HUES64 (cell line): ENCODE measurements at regions not wholly inside any gene's neighbourhood (a gene's known extent, or its start where the extent isn't known, plus 50 kb on each side); places are given as distances from the start of the nearest gene placed in this dataset.

Experiments
- H3K27ac ChIP-seq: 2 replicates; pipeline ENCODE4 v1.7.0; 2013; ENCODE audit warnings: low read depth, low read length, inconsistent platforms
- H3K27me3 ChIP-seq: 2 replicates; pipeline ENCODE4 v1.6.1; 2013; ENCODE audit warnings: mild to moderate bottlenecking, low read length; ENCODE audit not compliant: insufficient read depth
- H3K36me3 ChIP-seq: 2 replicates; pipeline ENCODE4 v1.6.1; 2013; ENCODE audit warnings: mild to moderate bottlenecking, low read length; ENCODE audit not compliant: insufficient read depth
- H3K4me1 ChIP-seq: 2 replicates; pipeline ENCODE4 v1.6.1; 2013; ENCODE audit warnings: mild to moderate bottlenecking, low read length, moderate library complexity; ENCODE audit not compliant: insufficient read depth
- H3K4me3 ChIP-seq: 2 replicates; pipeline ENCODE4 v1.5.1; 2013; ENCODE audit warnings: mild to moderate bottlenecking, low read length, moderate library complexity
- H3K9ac ChIP-seq: 2 replicates; pipeline ENCODE4 v1.6.1; 2013; ENCODE audit warnings: mild to moderate bottlenecking, low read depth, low read length
- H3K9me3 ChIP-seq: 2 replicates; pipeline ENCODE4 v1.6.1; 2013; ENCODE audit warnings: low read depth, low read length; ENCODE audit not compliant: insufficient read depth
- WGBS: fragments of 150-250, 120-280 bp; methylation state at CpG from one replicate; pipeline ENCODE4 v1.1.7; 2013; ENCODE audit warnings: missing lambda C conversion rate; 5-methylcytosine and 5-hydroxymethylcytosine counted together

DNA sequence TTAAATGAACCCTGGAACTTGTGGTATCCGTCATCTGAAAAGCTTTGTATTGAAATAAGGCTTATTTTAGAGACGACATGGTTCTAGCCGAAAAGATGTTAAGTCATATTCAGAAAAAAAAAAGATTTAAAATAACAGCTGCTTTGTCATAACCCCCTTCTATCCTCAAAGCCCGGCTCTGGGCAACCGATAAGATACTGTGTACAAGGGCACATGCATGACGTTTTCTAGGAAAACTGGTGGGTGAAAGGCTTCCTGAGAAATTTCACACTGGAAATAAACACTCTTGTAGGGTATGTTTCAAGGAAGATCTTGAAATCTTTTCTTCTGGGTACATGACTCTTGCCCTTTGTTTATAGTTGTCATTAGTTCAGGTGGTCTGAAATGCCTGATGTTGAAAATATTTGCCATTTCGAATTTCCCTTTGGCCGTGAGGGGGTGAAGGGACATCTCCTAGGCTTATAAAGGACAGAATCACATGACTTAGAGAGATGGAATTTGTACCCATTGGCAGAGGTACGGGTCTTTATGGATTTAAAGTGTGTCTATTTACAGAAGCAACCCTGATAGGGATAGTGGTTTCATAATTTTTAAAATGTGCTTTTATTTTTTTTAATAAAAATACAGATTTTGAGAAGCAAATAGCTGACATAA lies 232.5 kb downstream of the PTEN start:
- Histone ChIP-seq H3K36me3 (no peaks in the 10 kb centered on the region), H3K4me3 (no peak overlapping the region), H3K27me3 (no peaks in the 10 kb centered on the region), H3K9me3 (no peaks in the 10 kb centered on the region), H3K27ac (no peak overlapping the region), H3K9ac (no peak overlapping the region), H3K4me1 (no peaks in the 10 kb centered on the region)
- WGBS: 90% methylated on average over 9 of the region's 9 CpGs

DNA sequence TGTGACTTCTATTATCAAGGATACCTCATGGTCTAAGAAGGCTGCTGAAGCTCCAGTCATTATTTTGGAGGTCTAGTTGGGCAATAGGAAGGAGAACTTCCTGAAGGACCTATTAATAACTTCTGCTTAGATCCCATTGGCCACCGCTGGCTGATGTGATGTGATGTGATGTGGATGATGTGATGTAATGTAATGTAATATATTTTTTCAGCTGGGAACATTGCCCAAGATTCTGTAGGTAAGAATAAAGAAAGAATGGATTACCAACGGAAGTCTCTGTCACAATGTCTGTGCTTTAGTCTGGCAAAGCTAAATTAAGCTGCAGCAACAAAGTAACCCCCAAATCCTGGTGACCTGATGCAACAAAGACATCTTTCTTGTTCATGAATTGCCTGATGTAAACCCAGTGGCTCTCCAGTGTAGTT lies 233.7 kb downstream of the PTEN start:
- Histone ChIP-seq H3K36me3 (no peaks in the 10 kb centered on the region), H3K9me3 (no peaks in the 10 kb centered on the region), H3K4me1 (no peaks in the 10 kb centered on the region), H3K9ac (no peak overlapping the region), H3K27me3 (no peaks in the 10 kb centered on the region), H3K4me3 (no peak overlapping the region), H3K27ac (no peak overlapping the region)
- 94% methylated on average over 2 of the region's 2 CpGs for WGBS

DNA sequence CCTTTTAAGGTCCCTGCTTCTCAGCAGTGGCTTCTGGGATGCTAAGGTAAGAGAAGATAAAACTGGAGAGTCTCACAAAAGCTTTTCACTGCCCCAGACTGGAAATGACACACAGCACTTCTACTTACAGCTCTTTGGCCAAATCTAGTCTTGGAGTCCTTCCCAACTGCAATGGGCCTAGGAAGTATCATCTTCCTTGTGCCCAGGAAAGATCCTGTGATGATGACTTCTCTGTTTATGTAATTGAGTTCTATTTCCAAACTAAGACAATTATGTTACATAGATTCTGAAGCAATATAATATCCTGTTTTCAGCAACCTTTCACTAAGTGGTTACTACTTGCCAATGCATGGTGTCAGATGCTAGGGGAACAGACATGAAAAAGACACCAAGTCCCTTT lies 234.1 kb downstream of the PTEN start:
- H3K27ac ChIP-seq: no peak overlapping the region
- no peak overlapping the region for H3K4me3 ChIP-seq
- no peaks in the 10 kb centered on the region for H3K9me3 ChIP-seq
- H3K36me3 ChIP-seq: no peaks in the 10 kb centered on the region
- H3K4me1 ChIP-seq: no peaks in the 10 kb centered on the region
- no peak overlapping the region for H3K9ac ChIP-seq
- no peaks in the 10 kb centered on the region for H3K27me3 ChIP-seq

DNA sequence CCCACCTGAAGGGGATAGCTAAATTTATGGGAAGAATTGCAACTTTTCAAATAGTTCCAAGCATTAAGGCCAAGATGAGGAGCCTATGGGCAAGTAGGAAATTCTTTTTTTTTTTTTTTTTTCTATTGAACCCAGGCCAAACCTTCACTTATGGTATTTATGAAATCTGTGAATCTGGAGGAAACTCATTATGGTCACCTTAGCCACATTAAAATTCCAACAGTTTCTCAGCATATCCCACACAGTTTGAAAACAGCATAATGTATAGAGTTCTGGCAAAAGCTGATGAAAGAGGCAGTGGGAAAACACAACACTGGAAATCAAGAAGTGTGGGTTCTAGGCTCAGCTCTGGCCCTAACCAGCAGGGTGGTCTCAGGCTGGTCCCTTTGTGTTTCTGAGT lies 236.9 kb downstream of the PTEN start:
- H3K9ac ChIP-seq: no peak overlapping the region
- H3K36me3 ChIP-seq: no peaks in the 10 kb centered on the region
- H3K27me3 ChIP-seq: no peaks in the 10 kb centered on the region
- H3K4me1 ChIP-seq: no peaks in the 10 kb centered on the region
- no peak overlapping the region for H3K4me3 ChIP-seq
- H3K9me3 ChIP-seq: no peaks in the 10 kb centered on the region
- no peak overlapping the region for H3K27ac ChIP-seq

DNA sequence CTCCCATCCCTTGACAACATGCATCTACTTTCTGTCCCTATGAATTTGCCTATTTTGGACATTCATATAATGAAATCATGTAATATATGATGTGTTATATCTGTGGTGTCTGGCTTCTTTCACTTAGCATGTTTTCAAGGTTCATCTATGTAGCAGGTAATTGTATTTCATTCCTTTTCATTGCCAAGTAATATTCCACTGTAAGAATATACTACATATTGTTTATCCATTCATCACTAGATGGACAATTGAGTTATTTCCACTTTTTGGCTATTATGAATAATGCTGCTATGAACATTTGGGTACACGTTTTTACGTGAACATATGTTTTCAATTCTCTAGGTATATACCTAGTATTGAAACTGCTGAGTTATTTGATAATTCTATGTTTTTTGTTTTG lies 238.2 kb downstream of the PTEN start:
- 100% methylated on average over 2 of the region's 2 CpGs for WGBS
- Histone ChIP-seq H3K4me3 (no peak overlapping the region), H3K27me3 (no peaks in the 10 kb centered on the region), H3K9ac (no peak overlapping the region), H3K36me3 (no peaks in the 10 kb centered on the region), H3K27ac (no peak overlapping the region), H3K9me3 (no peaks in the 10 kb centered on the region), H3K4me1 (no peaks in the 10 kb centered on the region)

DNA sequence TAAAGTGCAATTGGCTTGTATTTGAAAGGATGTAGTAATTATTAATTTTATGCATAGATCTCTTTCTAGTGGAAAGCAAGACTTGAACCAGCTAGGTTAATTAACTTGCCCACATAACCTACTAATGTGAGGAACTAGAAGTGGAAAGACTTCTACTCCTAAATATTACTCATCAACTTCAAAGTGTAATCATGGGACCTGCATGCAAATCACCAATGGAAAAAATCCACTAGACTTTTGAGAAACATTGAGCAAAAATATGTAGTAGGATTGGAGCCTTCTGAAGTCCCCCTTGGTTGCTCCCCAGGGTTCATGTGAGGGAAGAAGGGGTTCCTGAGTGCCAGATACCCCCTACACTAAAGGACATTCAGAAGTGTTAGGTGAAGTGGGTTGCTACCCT lies 240.2 kb downstream of the PTEN start:
- Histone ChIP-seq H3K9me3 (no peaks in the 10 kb centered on the region), H3K4me3 (no peak overlapping the region), H3K27ac (no peak overlapping the region), H3K9ac (no peak overlapping the region), H3K4me1 (no peaks in the 10 kb centered on the region), H3K36me3 (no peaks in the 10 kb centered on the region), H3K27me3 (no peaks in the 10 kb centered on the region)

DNA sequence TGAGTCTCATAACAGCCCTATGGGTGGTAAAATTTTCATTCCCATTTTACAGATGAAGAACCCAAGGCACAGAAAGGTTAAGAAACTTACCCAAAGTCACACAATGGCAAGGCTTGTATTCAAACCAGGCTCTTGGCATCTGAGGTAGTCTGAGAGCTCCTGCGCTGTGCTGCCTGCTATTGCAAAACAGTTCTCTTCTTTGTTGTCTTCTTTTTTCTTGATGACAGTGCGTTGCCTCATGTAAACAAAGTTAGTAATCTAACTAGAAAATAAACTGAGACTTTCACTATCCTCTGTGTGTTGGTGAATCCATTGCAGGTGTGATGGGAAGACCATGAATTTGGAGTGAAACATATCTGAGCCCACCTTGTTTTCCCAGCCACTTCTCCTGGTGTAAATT lies 240.8 kb downstream of the PTEN start:
- H3K27ac ChIP-seq: no peak overlapping the region
- H3K4me1 ChIP-seq: no peaks in the 10 kb centered on the region
- H3K36me3 ChIP-seq: no peaks in the 10 kb centered on the region
- WGBS: 92% methylated on average over 1 of the region's 2 CpGs
- H3K4me3 ChIP-seq: no peak overlapping the region
- no peaks in the 10 kb centered on the region for H3K9me3 ChIP-seq
- no peaks in the 10 kb centered on the region for H3K27me3 ChIP-seq
- H3K9ac ChIP-seq: no peak overlapping the region

DNA sequence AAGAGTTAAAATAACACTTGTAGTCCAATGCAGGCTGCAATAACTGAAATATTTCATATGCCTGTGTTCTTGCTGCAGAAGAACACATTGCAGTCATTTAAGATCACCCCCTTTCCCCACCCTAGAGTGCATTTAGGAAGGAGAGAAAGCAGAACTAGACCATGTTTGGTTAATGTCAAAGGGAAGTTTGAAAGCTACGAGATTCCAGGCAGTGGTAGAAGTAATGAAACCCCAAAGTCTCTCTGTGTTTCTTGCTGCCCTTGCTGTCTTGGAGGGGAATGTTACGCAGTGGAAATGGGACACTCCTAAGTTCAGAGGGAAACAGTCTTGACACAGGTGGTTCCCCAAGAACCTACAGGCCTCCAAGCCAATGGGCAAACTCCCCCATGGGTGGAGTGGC lies 242.9 kb downstream of the PTEN start:
- Histone ChIP-seq H3K27me3 (no peaks in the 10 kb centered on the region), H3K27ac (no peak overlapping the region), H3K4me3 (no peak overlapping the region), H3K36me3 (no peaks in the 10 kb centered on the region), H3K4me1 (no peaks in the 10 kb centered on the region), H3K9ac (no peak overlapping the region), H3K9me3 (no peaks in the 10 kb centered on the region)
- 93% methylated on average over 2 of the region's 2 CpGs for WGBS

DNA sequence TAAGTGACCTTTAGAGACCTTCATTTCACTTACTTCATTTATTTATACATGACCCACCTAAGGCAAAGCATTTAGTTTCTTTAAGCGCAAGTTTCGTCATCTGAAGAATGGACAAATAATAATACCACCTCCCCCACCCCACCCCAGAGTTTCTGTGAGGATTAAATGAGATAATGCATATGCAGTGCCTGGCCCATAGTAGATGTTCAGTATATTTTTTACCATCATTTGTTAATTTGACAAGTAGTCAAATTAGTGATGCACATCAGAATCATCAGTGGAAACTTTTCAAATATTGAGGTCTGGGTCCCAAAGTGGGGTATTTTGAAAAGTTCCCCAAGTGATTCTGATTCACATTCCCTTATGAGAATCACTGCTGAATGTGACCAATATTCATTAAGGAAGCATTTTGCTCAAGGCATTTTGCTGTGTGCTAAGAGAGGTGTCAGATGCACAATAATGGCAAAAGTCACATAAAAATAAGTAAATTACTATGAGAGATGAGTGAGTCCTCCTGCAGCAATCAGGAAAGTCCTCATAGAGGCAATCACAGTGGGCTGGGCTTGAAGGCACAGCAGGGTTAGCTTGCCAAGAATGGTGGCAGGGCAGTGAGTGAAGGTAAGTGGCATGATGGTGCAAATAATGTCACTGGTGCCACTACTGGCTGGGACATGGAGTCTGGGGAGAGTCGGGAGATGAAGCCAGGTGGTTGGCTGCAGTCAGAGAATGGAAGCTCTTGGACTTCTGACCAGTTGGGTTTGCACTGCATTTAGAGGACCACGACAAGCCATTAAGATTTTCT lies 244.1 kb downstream of the PTEN start:
- no peaks in the 10 kb centered on the region for H3K27me3 ChIP-seq
- H3K9ac ChIP-seq: no peak overlapping the region
- no peaks in the 10 kb centered on the region for H3K36me3 ChIP-seq
- no peak overlapping the region for H3K27ac ChIP-seq
- no peak overlapping the region for H3K4me3 ChIP-seq
- H3K9me3 ChIP-seq: no peaks in the 10 kb centered on the region
- WGBS: 88% methylated on average over 4 of the region's 4 CpGs
- H3K4me1 ChIP-seq: no peaks in the 10 kb centered on the region

DNA sequence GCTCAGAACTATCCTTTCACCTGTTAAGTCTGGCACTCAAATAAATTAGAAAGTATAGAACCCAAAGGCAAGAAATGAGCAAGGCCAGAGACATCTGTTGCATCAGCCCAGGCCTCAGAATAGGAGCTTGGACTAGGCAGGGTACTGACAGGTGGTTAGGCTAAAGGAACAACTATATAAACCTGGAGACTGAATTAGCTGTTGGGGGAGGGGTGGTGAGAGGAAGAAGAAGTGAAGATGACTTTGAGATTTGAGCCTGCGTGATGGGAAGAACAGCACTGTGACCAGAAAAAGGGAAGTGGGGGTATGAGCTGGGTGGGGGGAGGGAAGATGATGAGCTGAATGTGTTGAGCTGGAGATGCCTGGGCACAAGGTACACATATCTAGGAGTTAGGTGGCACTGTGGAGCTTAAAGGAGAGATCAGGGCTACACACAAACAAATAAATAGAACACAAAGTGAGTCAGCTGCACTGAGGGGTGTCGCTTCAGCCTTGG lies 244.7 kb downstream of the PTEN start:
- WGBS: 89% methylated on average over 2 of the region's 2 CpGs
- Histone ChIP-seq H3K36me3 (no peaks in the 10 kb centered on the region), H3K27me3 (no peaks in the 10 kb centered on the region), H3K4me1 (no peaks in the 10 kb centered on the region), H3K27ac (no peak overlapping the region), H3K9ac (no peak overlapping the region), H3K9me3 (no peaks in the 10 kb centered on the region), H3K4me3 (no peak overlapping the region)

DNA sequence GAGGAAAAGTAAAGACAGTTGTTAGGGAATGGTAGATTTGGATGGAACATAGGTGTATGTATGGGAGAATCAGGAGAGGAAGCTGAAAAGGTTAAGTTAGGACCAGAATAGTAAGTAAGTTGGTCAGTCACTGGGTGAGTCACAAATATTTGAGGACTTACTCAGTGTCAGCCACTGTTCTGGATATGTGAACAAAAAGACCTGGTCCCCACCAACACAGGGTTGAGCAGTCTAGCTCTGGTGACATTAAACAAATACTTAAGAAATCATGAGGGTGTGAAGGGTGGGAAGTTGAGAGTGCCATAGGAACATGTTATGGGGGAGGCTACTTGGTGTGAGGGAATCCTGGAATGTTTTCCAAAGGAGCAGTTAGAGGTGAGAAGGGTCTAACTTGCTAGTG lies 246.9 kb downstream of the PTEN start:
- H3K27ac ChIP-seq: no peak overlapping the region
- no peaks in the 10 kb centered on the region for H3K4me1 ChIP-seq
- H3K4me3 ChIP-seq: no peak overlapping the region

More for the DNA sequence above, 246.9 kb downstream of the PTEN start:
- Histone ChIP-seq H3K9ac (no peak overlapping the region), H3K27me3 (no peaks in the 10 kb centered on the region), H3K36me3 (no peaks in the 10 kb centered on the region), H3K9me3 (no peaks in the 10 kb centered on the region)
